Coronary artery (tissue), 2 donors: ENCODE measurements at regions not wholly inside any gene's neighbourhood (a gene's known extent, or its start where the extent isn't known, plus 50 kb on each side); places are given as distances from the start of the nearest gene placed in this dataset.

Experiments used
- DNase-seq: peaks from one replicate; pipeline ENCODE4 v3.0.0-alpha.2; 2017; ENCODE audit warnings: low spot score
- H3K27ac ChIP-seq, 2 donors: fragments of 200-600 bp; sonication (generic); one replicate each; pipeline ENCODE4 v1.5.1; 2016 to 2019
- H3K4me3 ChIP-seq: fragments of 200-600 bp; sonication (generic); 2 replicates; pipeline ENCODE4 v1.5.1; 2016; ENCODE audit warnings: mild to moderate bottlenecking, moderate library complexity
- TF ChIP-seq, protein P1 (sequence below): fragments of 200-600 bp; sonication (generic); IDR thresholded peaks from one replicate; pipeline ENCODE4 v1.5.1; 2019; ENCODE audit warnings: antibody characterized with exemption

DNA sequence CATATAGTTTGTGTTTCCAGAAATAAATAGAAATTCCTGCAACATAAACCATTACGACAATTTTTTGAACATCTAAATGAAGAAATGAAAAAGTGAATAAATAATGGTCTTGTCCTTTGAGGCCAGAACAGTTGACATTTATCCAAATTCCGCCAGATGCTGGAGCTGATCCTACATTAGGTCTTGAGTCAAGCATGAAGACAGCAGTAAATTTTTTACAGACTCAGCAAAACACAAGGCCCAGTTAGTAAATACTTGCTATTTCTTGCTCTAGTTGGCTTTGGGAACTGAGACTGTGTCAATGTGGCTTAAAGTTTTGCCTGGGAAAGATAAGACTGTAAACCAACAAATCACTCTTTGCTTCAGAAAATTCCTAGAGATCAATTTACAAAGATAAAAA is 540.1 kb upstream of the RGS18 start:
- TF ChIP-seq, protein P1, sequence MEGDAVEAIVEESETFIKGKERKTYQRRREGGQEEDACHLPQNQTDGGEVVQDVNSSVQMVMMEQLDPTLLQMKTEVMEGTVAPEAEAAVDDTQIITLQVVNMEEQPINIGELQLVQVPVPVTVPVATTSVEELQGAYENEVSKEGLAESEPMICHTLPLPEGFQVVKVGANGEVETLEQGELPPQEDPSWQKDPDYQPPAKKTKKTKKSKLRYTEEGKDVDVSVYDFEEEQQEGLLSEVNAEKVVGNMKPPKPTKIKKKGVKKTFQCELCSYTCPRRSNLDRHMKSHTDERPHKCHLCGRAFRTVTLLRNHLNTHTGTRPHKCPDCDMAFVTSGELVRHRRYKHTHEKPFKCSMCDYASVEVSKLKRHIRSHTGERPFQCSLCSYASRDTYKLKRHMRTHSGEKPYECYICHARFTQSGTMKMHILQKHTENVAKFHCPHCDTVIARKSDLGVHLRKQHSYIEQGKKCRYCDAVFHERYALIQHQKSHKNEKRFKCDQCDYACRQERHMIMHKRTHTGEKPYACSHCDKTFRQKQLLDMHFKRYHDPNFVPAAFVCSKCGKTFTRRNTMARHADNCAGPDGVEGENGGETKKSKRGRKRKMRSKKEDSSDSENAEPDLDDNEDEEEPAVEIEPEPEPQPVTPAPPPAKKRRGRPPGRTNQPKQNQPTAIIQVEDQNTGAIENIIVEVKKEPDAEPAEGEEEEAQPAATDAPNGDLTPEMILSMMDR = no peak
- Histone ChIP-seq H3K4me3 (no peak overlapping the region), H3K27ac (no peak overlapping the region)
- DNase-seq = no peak

DNA sequence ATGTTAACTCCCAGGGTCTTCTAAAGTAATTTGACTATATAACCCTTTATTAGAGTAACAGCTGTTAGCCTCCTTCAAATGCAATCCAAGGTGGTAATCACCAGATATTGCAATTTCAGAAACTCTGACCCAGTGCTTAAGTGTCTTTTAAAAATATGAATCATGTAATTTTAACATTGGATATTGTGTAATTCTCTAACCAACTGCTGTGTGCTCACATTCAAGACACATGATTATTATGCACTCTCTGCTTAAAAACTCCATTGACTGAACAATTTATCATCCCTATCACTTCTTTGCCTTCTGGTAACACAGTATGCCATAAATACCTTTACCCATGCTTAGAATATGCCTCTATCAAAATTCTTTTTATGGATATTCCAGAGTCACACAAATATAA is 537.4 kb upstream of the RGS18 start:
- Histone ChIP-seq H3K27ac (no peak overlapping the region), H3K4me3 (no peak overlapping the region)
- TF ChIP-seq, protein P1 = no peak
- no peak for DNase-seq

DNA sequence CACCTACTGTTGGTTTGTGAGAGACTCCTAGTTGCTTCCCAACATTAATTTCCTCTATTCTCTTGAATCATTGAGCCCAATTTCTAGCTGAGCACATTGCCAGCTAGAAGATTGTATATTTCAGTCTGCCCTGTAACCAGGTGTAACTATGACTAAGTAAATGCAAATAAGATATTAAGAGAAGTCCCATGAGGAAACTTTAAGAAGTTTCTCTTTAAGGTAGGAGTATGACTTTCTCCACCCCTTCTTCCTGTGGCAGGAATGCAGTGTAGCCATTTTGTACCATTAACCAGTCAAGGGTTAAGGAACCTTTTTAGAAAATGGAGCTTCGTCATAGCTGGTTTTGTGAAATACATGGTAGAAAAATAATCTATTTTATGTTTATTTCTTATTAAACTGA is 534.2 kb upstream of the RGS18 start:
- TF ChIP-seq, protein P1 = no peak
- no peak for DNase-seq
- Histone ChIP-seq H3K4me3 (no peak overlapping the region), H3K27ac (no peak overlapping the region)

DNA sequence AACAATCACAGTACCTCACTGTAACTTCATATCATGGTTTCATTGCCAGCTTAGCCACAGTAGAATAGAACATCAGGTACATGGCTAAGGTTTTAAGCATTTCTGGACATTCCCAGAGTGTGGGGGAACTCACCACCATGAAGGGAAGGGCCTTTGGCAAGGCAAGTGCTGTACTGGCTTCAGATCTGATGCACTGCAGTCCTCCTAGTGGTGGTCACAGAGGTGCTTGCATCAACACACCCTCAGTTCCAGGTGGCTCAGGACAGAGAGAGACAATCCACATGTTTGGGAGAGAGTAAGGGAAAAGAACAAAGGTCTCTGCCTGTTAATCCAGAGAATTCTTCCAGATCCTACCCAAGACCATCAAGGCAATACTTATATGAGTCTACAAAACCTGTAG is 528.4 kb upstream of the RGS18 start:
- no peak for DNase-seq
- Histone ChIP-seq H3K4me3 (no peak overlapping the region), H3K27ac (no peak overlapping the region)
- TF ChIP-seq, protein P1 = no peak

DNA sequence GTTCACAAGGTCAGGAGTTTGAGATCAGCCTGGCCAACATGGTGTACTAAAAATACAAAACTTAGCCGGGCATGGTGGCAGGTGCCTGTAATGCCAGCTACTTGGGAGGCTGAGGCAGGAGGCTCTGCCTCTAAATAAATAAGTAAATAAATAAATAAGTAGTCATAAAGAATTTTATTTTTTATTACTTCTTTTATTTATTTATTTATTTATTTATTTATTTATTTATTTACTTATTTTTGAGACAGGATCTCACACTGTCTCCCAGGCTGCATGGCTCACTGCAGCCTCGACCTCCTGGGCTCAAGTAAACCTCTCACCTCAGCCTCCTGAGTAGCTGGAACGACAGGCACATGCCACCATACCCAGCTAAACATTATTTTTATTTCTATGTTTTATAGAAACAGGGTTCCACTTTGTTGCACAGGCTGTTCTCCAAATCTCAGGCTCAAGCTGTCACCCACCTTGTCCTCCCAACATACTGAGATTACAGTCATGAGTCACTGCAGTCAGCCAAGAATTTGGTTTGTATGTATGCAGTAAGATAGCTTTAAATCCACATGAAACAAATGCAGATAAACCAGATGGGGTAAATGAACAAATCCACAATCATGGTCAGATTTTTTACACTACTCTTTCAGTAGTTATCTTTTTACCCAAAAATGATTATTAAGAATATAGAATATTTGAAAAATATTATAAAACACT is 523.3 kb upstream of the RGS18 start:
- TF ChIP-seq, protein P1 = no peak
- no peak for DNase-seq
- Histone ChIP-seq H3K4me3 (no peak overlapping the region), H3K27ac (no peak overlapping the region)

DNA sequence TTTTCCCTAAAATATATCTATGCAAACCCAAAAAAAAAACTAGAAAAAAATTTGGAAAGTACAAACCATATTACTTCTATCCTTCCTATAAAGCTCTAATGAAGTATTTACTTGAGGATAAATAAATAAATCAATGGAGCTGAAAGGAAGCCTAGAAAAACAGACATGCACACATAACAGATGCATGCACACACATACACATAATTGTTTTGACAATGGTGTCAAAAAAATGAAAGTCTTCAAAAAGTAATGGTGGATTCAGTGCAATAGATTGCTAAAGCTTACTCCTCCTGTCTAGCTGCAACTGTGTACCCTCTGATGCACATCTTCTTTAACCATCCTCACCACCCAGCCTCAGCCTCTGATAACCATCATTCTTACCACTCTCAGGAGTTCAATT is 521.9 kb upstream of the RGS18 start:
- Histone ChIP-seq H3K4me3 (no peak overlapping the region), H3K27ac (no peak overlapping the region)
- no peak for DNase-seq
- TF ChIP-seq, protein P1 = no peak
